Kidney epithelial cell (primary cell): ENCODE measurements at regions not wholly inside any gene's neighbourhood (a gene's known extent, or its start where the extent isn't known, plus 50 kb on each side); places are given as distances from the start of the nearest gene placed in this dataset.

Source experiments
- DNase-seq: peaks from one replicate; pipeline ENCODE4 v3.0.0-alpha.2; 2010; ENCODE audit warnings: low read depth
- H3K27me3 ChIP-seq: 2 replicates; pipeline ENCODE4 v1.6.0; 2011; ENCODE audit warnings: low read length; ENCODE audit not compliant: control insufficient read depth, insufficient read depth
- H3K36me3 ChIP-seq: 2 replicates; pipeline ENCODE4 v1.5.1; 2011; ENCODE audit warnings: low read length; ENCODE audit not compliant: control insufficient read depth, insufficient read depth
- H3K4me3 ChIP-seq: 2 replicates; pipeline ENCODE4 v1.5.1; 2011; ENCODE audit warnings: low read depth, mild to moderate bottlenecking, control low read depth, low read length
- TF ChIP-seq, protein P1 (sequence below): IDR thresholded peaks from 2 replicates; pipeline ENCODE4 v1.5.1; 2011; ENCODE audit warnings: mild to moderate bottlenecking, moderate library complexity, low read length, control low read depth, inconsistent platforms; ENCODE audit not compliant: insufficient read depth, poor library complexity, severe bottlenecking

DNA sequence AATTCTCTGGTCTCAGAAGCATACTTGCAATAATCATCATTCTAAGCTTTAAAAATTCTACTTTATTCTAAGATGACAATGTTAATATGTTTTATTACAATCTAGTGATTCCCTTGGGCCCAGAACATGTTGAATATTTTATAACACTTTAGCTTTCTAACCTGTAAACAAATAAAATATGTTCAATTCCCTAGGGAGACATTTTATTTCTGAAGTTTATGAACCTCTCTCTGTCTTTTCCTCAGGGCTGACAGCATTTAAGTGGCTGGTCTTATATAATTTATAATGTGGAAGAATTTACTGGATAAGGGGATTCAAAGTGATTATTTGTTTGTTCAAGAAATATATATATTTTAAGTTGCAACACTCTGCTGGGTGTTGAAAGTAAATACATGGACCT is 55.3 kb upstream of the NPFFR2 start:
- H3K36me3 ChIP-seq = no peaks in the 10 kb centered on the region
- H3K27me3 ChIP-seq = no peaks in the 10 kb centered on the region
- no peak overlapping the region for H3K4me3 ChIP-seq
- no peak for DNase-seq
- TF ChIP-seq, protein P1, sequence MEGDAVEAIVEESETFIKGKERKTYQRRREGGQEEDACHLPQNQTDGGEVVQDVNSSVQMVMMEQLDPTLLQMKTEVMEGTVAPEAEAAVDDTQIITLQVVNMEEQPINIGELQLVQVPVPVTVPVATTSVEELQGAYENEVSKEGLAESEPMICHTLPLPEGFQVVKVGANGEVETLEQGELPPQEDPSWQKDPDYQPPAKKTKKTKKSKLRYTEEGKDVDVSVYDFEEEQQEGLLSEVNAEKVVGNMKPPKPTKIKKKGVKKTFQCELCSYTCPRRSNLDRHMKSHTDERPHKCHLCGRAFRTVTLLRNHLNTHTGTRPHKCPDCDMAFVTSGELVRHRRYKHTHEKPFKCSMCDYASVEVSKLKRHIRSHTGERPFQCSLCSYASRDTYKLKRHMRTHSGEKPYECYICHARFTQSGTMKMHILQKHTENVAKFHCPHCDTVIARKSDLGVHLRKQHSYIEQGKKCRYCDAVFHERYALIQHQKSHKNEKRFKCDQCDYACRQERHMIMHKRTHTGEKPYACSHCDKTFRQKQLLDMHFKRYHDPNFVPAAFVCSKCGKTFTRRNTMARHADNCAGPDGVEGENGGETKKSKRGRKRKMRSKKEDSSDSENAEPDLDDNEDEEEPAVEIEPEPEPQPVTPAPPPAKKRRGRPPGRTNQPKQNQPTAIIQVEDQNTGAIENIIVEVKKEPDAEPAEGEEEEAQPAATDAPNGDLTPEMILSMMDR = no peak

DNA sequence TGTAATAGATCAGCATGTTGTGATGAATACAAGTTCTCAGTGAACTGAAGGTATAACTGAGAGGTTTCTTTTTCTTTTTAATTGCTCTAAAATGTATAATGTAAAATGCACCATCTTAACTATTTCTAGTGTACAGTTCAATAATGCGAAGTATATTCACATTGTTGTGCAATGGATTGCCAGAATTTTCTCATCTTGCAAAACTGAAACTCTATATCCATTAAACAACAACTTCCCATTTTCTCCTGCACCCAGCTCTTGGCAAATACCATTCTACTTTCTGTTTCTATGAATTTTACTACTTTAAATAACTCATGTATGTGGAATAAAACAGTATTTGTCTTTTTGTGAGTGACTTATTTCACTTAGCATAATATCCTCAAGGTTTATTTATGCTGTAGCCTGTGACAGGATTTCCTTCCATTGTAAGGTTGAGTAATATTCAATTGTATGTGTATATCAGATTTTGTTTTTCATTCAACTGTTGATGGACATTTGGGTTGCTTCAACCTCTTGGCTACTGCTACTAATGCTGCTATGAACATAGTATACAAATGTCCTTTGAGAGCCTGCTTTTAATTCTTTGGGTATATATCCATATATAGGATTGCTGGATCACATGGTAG is 53.5 kb upstream of the NPFFR2 start:
- Histone ChIP-seq H3K4me3 (no peak overlapping the region), H3K36me3 (no peaks in the 10 kb centered on the region), H3K27me3 (no peaks in the 10 kb centered on the region)
- TF ChIP-seq, protein P1 = no peak
- DNase-seq = no peak

DNA sequence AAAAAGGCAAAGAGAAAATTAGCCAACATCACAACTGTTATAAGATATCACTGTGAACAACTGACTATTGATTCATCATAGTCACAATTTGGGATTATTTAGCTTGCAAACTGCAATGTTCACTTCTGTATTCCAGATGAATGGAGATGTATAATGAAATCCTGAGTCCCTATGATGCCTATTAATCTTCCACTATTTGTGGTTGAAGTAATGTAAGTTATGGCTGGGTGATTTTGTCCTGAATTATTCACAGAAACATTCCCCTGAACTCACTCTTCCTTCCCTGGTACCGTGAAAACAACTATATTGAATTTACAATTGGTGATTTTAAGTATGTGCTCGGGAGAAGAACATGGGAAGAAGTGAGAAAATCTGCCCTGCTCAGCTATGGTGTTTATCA is 50.8 kb upstream of the NPFFR2 start:
- peak; percentile 35 for DNase-seq
- TF ChIP-seq, protein P1 = no peak

More for the DNA sequence above, 50.8 kb upstream of the NPFFR2 start:
- H3K36me3 ChIP-seq = no peaks in the 10 kb centered on the region
- no peaks in the 10 kb centered on the region for H3K27me3 ChIP-seq
- H3K4me3 ChIP-seq = no peak overlapping the region
